GM12873 (cell line): ENCODE measurements at regions not wholly inside any gene's neighbourhood (a gene's known extent, or its start where the extent isn't known, plus 50 kb on each side); places are given as distances from the start of the nearest gene placed in this dataset.

Experiments used
- TF ChIP-seq, protein P1 (sequence below): IDR thresholded peaks from 2 replicates; pipeline ENCODE4 v1.5.1; 2012; ENCODE audit warnings: low read depth, mild to moderate bottlenecking, moderate library complexity, low read length, control low read depth; ENCODE audit not compliant: insufficient read depth; ENCODE audit errors: missing control alignments

DNA sequence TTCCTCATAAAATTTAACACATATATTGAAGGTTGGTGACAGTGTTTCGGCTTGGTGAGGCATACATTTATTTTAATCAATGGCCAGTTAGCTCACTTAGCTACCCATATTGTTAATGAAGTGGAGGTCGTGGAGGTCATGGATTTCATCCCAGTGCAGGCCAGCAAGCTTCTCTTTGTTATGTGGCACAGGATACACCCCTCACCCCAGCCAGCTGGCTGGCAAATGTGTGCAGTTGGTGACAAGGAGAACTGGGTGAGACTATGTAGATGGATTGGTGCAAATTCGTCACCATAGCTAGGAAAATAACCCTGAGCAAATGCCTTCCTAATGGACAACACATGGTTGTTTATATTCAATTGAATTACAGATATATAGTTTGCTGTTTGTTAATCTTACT, 50.5 kb upstream of the FOXP2 start:
- TF ChIP-seq, protein P1, sequence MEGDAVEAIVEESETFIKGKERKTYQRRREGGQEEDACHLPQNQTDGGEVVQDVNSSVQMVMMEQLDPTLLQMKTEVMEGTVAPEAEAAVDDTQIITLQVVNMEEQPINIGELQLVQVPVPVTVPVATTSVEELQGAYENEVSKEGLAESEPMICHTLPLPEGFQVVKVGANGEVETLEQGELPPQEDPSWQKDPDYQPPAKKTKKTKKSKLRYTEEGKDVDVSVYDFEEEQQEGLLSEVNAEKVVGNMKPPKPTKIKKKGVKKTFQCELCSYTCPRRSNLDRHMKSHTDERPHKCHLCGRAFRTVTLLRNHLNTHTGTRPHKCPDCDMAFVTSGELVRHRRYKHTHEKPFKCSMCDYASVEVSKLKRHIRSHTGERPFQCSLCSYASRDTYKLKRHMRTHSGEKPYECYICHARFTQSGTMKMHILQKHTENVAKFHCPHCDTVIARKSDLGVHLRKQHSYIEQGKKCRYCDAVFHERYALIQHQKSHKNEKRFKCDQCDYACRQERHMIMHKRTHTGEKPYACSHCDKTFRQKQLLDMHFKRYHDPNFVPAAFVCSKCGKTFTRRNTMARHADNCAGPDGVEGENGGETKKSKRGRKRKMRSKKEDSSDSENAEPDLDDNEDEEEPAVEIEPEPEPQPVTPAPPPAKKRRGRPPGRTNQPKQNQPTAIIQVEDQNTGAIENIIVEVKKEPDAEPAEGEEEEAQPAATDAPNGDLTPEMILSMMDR = no peak

DNA sequence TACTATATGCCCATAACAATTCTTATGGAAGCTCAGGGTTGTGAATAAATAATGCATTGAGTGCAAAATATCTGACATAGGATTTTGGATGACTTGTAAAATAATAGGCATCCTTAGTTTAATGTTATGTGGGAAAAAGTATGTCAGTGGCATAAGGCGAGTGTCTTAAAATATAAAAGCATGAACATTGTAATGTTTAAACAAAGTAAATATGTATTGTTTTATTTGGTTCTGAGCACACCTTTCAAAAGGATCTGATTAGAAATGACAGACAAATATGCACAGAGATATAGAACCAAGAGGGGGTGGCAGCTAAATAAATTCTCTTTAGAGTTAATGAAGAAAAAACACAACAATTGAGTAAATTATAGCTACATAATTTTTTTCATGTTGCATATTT, 51.3 kb upstream of the FOXP2 start:
- TF ChIP-seq, protein P1 = no peak

GRCh38 chr7:114358911-114359310, 55.7 kb upstream of the FOXP2 start:
- TF ChIP-seq, protein P1 = no peak

GRCh38 chr7:114356133-114356532, 58.5 kb upstream of the FOXP2 start:
- TF ChIP-seq, protein P1 = no peak

DNA sequence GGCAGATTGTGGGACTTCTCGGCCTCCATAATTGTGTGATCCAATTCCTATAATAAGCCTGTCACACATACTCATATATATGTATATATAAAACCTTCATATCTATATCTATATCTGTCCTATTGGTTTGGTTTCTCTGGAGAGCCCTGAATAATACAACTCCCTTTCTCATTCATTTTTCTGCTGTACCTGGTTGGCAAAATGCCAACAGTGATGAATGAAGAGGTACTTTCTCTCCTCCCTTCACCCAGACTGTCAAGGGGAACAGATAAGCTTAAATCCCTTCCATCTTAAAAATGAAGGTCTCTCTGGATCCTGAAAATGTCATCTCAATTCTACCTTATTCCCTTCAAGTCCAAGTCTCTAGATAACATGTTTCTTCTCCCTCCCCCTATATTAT, 60.3 kb upstream of the FOXP2 start:
- TF ChIP-seq, protein P1 = no peak

DNA sequence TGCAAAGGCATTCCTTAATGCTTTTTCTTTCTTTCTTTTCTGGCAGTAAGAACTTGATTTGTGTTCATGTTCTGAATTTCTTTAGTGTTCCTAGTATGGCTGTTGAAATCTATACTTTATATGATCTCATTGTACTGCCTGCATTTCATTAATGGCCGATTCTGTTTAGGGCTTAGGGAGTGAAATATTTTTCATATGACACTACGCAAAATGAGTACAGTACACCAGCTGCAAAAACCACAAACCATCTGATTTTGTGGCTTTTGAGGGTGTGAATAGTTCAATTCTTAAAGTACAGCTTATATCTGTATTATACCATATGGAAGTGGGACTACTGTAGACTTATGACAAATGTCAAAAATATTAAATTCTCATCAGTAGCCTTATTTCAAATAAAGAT, 69.1 kb upstream of the FOXP2 start:
- TF ChIP-seq, protein P1 = no peak

DNA sequence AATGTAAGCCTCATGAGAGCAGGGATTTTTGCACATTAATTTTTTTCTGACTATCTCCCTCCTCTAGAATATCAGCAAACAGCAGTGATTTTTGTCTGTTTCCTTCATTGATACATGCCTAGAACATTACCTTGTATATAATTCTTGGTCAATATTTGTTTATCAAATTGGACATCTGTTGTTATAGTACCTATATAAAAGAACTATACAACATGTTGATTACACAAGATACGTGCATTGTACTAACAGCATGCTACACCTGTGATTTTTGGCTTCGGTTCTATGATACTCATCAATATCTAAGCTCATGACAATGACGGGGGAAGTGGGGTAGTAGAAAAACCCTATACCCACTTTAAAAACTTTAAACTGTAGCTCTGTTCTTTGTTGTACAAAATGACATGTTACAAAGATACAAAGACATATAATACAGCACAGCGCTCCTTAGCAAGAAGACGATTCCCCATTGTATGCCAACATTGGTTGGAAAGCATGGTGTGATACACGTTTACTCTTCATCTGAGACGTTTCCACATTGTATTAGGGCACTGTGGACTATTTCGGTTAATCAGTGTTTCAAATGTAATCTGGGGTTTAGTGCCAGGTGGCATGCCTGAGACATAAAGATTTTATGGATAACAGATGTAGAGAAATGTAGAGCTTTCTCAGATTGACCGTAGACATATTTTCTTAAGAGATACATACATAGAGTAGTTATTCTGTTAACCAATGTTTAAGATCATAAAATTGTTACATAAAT, 70.5 kb upstream of the FOXP2 start:
- TF ChIP-seq, protein P1 = no peak
